H1 (cell line): ENCODE measurements at regions not wholly inside any gene's neighbourhood (a gene's known extent, or its start where the extent isn't known, plus 50 kb on each side); places are given as distances from the start of the nearest gene placed in this dataset.

Source experiments
- EP300 ChIP-seq, 2 experiments: IDR thresholded peaks; 1 replicate in 1 of 2; 2 replicates in 1 of 2; pipeline ENCODE4 v1.6.1; 2011 to 2012; ENCODE audit warnings: low read depth in 2 of 2, low read length in 2 of 2, mild to moderate bottlenecking in 2 of 2, borderline replicate concordance in 1 of 2, inconsistent platforms in 1 of 2, moderate library complexity in 1 of 2
- HDAC6 ChIP-seq: IDR thresholded peaks from one replicate; pipeline ENCODE4 v1.7.1; 2012; ENCODE audit warnings: low read depth, mild to moderate bottlenecking, inconsistent platforms, low read length, moderate library complexity
- JUND ChIP-seq: IDR thresholded peaks from 2 replicates; pipeline ENCODE4 v1.6.1; 2011; ENCODE audit warnings: mild to moderate bottlenecking, improper control_type of control experiment, low read length

DNA sequence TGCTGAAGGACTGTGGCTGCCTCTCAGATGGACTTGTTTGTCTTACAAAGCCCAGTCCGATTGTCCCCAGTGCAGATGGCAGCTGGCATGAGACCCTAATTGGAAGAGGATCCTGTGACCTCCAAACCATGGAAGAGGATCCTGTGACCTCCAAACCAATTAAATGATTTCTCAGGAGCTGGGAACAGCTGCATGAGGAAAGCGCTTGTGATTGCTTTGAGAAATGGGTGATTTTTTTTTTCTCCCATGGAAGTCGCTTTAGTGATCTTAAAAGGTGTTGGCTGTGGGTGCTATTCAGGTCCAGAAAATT lies 68.4 kb upstream of the LARS2 start (continued):
- TF ChIP-seq JUND (no peak), EP300 (IDR thresholded peaks at IDR 0.05; ENCODE audit: borderline replicate concordance in 1 of 2, low read depth in 2 of 2, low read length in 2 of 2) (no peak), HDAC6 (no peak)
- TF ChIP-seq, all 59 proteins: peak for 0
